HG02970 (cell line): ENCODE measurements at regions not wholly inside any gene's neighbourhood (a gene's known extent, or its start where the extent isn't known, plus 50 kb on each side); places are given as distances from the start of the nearest gene placed in this dataset.
A peak's percentile ranks its signal among the peaks of the same experiment; 100 is the strongest.
"Not testable (repeated sequence)": the region's sequence is repeated elsewhere in the genome, so short reads cannot be mapped to it uniquely, and the experiment has no call there.

Source experiments
- ATAC-seq: cut with Tn5 transposase; IDR thresholded peaks from one replicate; pipeline ENCODE4 v1.9.1; 2021; ENCODE audit warnings: mild to moderate bottlenecking, moderate library complexity, moderate number of reproducible peaks; ENCODE audit not compliant: unreplicated experiment, low FRiP score

GRCh38 chr4:123666486-123666885 is 269.9 kb downstream of the SPRY1 start:
- no peak for ATAC-seq

- no peak for ATAC-seq
Measured at GRCh38 chr4:123667496-123667895, 270.9 kb downstream of the SPRY1 start.

- no peak for ATAC-seq
Measured at GRCh38 chr4:123667991-123668390, 271.4 kb downstream of the SPRY1 start.

GRCh38 chr4:123671636-123672404 is 275.2 kb downstream of the SPRY1 start:
- ATAC-seq: peak; percentile 90

- ATAC-seq: no peak
Measured at GRCh38 chr4:123672987-123673386, 276.4 kb downstream of the SPRY1 start.

GRCh38 chr4:123673971-123674370 is 277.4 kb downstream of the SPRY1 start:
- ATAC-seq: no peak

GRCh38 chr4:123674762-123675465 is 278.3 kb downstream of the SPRY1 start:
- ATAC-seq: no peak

GRCh38 chr4:123675567-123675966 is 279.0 kb downstream of the SPRY1 start:
- ATAC-seq: no peak

- ATAC-seq: no peak
Measured at GRCh38 chr4:123676071-123676889, 279.7 kb downstream of the SPRY1 start.

- no peak for ATAC-seq
Measured at GRCh38 chr4:123676890-123677229, 280.3 kb downstream of the SPRY1 start.

- no peak for ATAC-seq
Measured at GRCh38 chr4:123682931-123683330, 286.3 kb downstream of the SPRY1 start.

GRCh38 chr4:123684937-123685336 is 288.3 kb downstream of the SPRY1 start:
- not testable (repeated sequence) for ATAC-seq

GRCh38 chr4:123695531-123695930 is 298.9 kb downstream of the SPRY1 start:
- not testable (repeated sequence) for ATAC-seq

GRCh38 chr4:123696687-123697086 is 300.1 kb downstream of the SPRY1 start:
- no peak for ATAC-seq

GRCh38 chr4:123698556-123698955 is 302.0 kb downstream of the SPRY1 start:
- no peak for ATAC-seq

- no peak for ATAC-seq
Measured at GRCh38 chr4:123699880-123700771, 303.5 kb downstream of the SPRY1 start.

- no peak for ATAC-seq
Measured at GRCh38 chr4:123701131-123701575, 304.6 kb downstream of the SPRY1 start.

GRCh38 chr4:123705419-123705818 is 308.8 kb downstream of the SPRY1 start:
- ATAC-seq: no peak

- ATAC-seq: no peak
Measured at GRCh38 chr4:123706973-123707372, 310.4 kb downstream of the SPRY1 start.

GRCh38 chr4:123708902-123709301 is 312.3 kb downstream of the SPRY1 start:
- ATAC-seq: no peak
